ENCODE measurements at regions not wholly inside any gene's neighbourhood (a gene's known extent, or its start where the extent isn't known, plus 50 kb on each side); places are given as distances from the start of the nearest gene placed in this dataset.

- intact Hi-C loops (cut with micrococcal nuclease): no loop called here
- Histone ChIP-seq H4K20me1 (ENCODE audit: insufficient read depth) (no peaks in the 10 kb centered on the region), H3K27me3 (ENCODE audit: insufficient read depth, low read length) (0 out of 2 replicates have a peak, but pooled peaks cover 3% of the 10 kb centered on the region), H3K36me3 (ENCODE audit: control insufficient read depth in 1 of 2, insufficient read depth in 2 of 2, low read length in 2 of 2) (no peaks in the 10 kb centered on the region), H3K79me2 (ENCODE audit: insufficient read depth, low read length) (no peaks in the 10 kb centered on the region), H3K4me1 (ENCODE audit: control insufficient read depth in 1 of 2, insufficient read depth in 2 of 2, low read length in 2 of 2) (no peaks in the 10 kb centered on the region), H3K9me2 (ENCODE audit: insufficient read depth) (no peaks in the 10 kb centered on the region), H3K4me3 (replicated peaks in 1 of 2; ENCODE audit: low read depth in 1 of 2, low read length in 2 of 2) (no peak overlapping the region), H3K9ac (ENCODE audit: low read length) (no peak overlapping the region), H2AFZ (ENCODE audit: low read depth, low read length, poor library complexity, severe bottlenecking) (no peak overlapping the region), H3K4me2 (ENCODE audit: low read length) (no peak overlapping the region), H3K27ac (ENCODE audit: low read depth, low read length) (no peak overlapping the region), H3K9me3 (ENCODE audit: control insufficient read depth in 1 of 2, insufficient read depth in 1 of 2, low read depth in 1 of 2, low read length in 2 of 2) (no peaks in the 10 kb centered on the region)
- no TSS peak for BruUV-seq (replicated peaks)
- TF ChIP-seq ELF1 (IDR thresholded peaks at IDR 0.05; ENCODE audit: borderline replicate concordance, low read depth): no peak
- TF ChIP-seq CBX3 (IDR thresholded peaks at IDR 0.05; ENCODE audit: low read depth): no peak
- no peak for TF ChIP-seq JUND (IDR thresholded peaks at IDR 0.05)
- no peak for TF ChIP-seq POLR2A (IDR thresholded peaks at IDR 0.05; ENCODE audit: borderline replicate concordance, extremely low read depth, insufficient read depth, insufficient read length)
- no peak for TF ChIP-seq SRF (IDR thresholded peaks at IDR 0.05; ENCODE audit: low read depth)
- TF ChIP-seq MAX (IDR thresholded peaks at IDR 0.05): no peak
- TF ChIP-seq EZH2phosphoT487 (IDR thresholded peaks at IDR 0.05; ENCODE audit: borderline replicate concordance): no peak
- no peak for TF ChIP-seq FOSL1 (IDR thresholded peaks at IDR 0.05; ENCODE audit: low read depth)
- no peak for TF ChIP-seq ZNF274 (IDR thresholded peaks at IDR 0.05; ENCODE audit: low read depth, low read length)
- TF ChIP-seq SIN3A (IDR thresholded peaks at IDR 0.05; ENCODE audit: low read depth): no peak
- TF ChIP-seq EGR1 (IDR thresholded peaks at IDR 0.05; ENCODE audit: low read depth): no peak
- TF ChIP-seq CEBPB (IDR thresholded peaks at IDR 0.05; ENCODE audit: low read depth): no peak
- TF ChIP-seq ZBTB33 (IDR thresholded peaks at IDR 0.05; ENCODE audit: extremely low read depth, insufficient replicate concordance, low read length): no peak
- no peak for TF ChIP-seq EZH2 (IDR thresholded peaks at IDR 0.05)
- TF ChIP-seq RAD21 (IDR thresholded peaks at IDR 0.05; ENCODE audit: low read depth): no peak
- no peak for TF ChIP-seq YY1 (IDR thresholded peaks at IDR 0.05; ENCODE audit: extremely low read depth, insufficient replicate concordance, low read depth, low read length)
- TF ChIP-seq ZFX (IDR thresholded peaks at IDR 0.05): no peak
- CTCF ChIA-PET: no interaction called here
- POLR2A ChIA-PET: no interaction called here
- no peak for DNase-seq (ENCODE audit: low read depth, low spot score)
- ATAC-seq: no peak
- RAD21 ChIA-PET (ENCODE audit: low non-redundant PET in 1 of 2, low total read pairs in 2 of 2, uncharacterized antibody in 2 of 2, unreplicated experiment in 2 of 2): no interaction called here
These were observed 430.2 kb downstream of the EIPR1 start for GRCh38 chr2:2947406-2947805.

Data from HCT116 (cell line).